Nephron (organoid): ENCODE measurements at regions not wholly inside any gene's neighbourhood (a gene's known extent, or its start where the extent isn't known, plus 50 kb on each side); places are given as distances from the start of the nearest gene placed in this dataset.
A peak's percentile ranks its signal among the peaks of the same experiment; 100 is the strongest.

Source experiments
- H3K27ac Mint-ChIP-seq, 3 experiments: 2 replicates each; pipeline ENCODE4 v1.8.0; 2020; ENCODE audit warnings: mixed read lengths in 3 of 3, mild to moderate bottlenecking in 2 of 3, moderate library complexity in 1 of 3
- H3K27me3 Mint-ChIP-seq: 2 replicates; pipeline ENCODE4 v1.8.0; 2021; ENCODE audit warnings: low read depth, mild to moderate bottlenecking, moderate library complexity, mixed read lengths
- H3K36me3 Mint-ChIP-seq: 2 replicates; pipeline ENCODE4 v1.8.0; 2020; ENCODE audit warnings: low read depth, mixed read lengths
- H3K4me1 Mint-ChIP-seq: 2 replicates; pipeline ENCODE4 v1.8.0; 2020; ENCODE audit warnings: mixed read lengths
- H3K4me3 Mint-ChIP-seq, 3 experiments: 2 replicates each; pipeline ENCODE4 v1.8.0; 2020; ENCODE audit warnings: mild to moderate bottlenecking in 3 of 3, mixed read lengths in 3 of 3, moderate library complexity in 2 of 3
- H3K9me3 Mint-ChIP-seq: 2 replicates; pipeline ENCODE4 v1.8.0; 2020; ENCODE audit warnings: mixed read lengths
- CTCF ChIP-seq, 3 experiments: fragments of 200-600 bp; sonication (generic); IDR thresholded peaks; one replicate each; pipeline ENCODE4 v1.5.0; 2021; ENCODE audit warnings: antibody characterized with exemption in 3 of 3; ENCODE audit not compliant: unreplicated experiment in 3 of 3

DNA sequence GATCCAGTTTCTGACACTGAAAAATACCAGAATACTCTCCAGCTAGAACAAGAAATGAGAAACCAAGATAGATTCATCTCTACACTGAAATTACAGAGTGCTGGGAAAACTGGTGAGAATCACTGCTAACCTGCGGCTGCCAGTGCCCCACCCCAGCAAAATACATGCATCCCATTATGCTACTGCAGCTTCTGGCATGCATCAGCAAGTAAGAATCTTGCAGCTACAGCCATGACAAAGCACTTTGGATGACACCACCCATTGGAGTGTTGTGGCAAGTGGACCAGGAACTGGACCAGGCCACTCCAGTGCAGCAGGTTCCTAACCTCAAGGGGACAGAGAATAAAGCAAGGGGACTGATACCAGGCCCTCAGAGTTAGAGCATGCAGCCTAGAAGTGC, 378.8 kb upstream of the ETAA1 start:
- peaks cover 4% of the 10 kb centered on the region for H3K27me3 Mint-ChIP-seq
- H3K36me3 Mint-ChIP-seq = no peaks in the 10 kb centered on the region
- H3K4me1 Mint-ChIP-seq = no peaks in the 10 kb centered on the region
- no peak overlapping the region for H3K27ac Mint-ChIP-seq
- no peak for TF ChIP-seq CTCF (IDR thresholded peaks at IDR 0.05; ENCODE audit: unreplicated experiment in 3 of 3)
- H3K9me3 Mint-ChIP-seq = peaks cover 25% of the 10 kb centered on the region
- H3K4me3 Mint-ChIP-seq = no peak overlapping the region

- Mint-ChIP-seq H3K27me3 (no peaks in the 10 kb centered on the region), H3K27ac (no peak overlapping the region), H3K9me3 (no peaks in the 10 kb centered on the region), H3K4me1 (peaks cover under 1% of the 10 kb centered on the region), H3K4me3 (no peak overlapping the region), H3K36me3 (no peaks in the 10 kb centered on the region)
- no peak for TF ChIP-seq CTCF (IDR thresholded peaks at IDR 0.05; ENCODE audit: unreplicated experiment in 3 of 3)
Observed at GRCh38 chr2:67032076-67032475, 365.1 kb upstream of the ETAA1 start.

DNA sequence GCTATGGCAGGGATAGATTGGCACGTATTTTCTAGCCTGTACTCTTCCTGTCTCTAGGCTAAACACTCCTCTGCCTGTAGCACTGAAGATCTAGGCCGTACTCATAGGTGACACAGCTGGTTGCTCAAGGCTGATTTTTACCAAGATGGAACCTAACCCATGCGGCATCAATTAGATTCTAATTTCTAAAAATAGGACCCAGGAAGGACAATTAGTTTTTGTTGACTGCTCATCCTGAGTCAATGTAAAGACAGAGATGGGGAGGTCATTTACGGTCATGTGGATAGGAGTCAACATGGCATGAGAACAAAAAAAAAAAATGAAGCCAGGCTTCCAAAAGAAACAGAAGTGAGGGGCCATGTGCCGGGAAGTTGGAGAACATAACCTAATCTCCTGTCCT, 360.7 kb upstream of the ETAA1 start:
- Mint-ChIP-seq H3K36me3 (no peaks in the 10 kb centered on the region), H3K4me3 (no peak overlapping the region), H3K27ac (no peak overlapping the region), H3K27me3 (peaks cover 7% of the 10 kb centered on the region), H3K9me3 (no peaks in the 10 kb centered on the region), H3K4me1 (peaks cover 10% of the 10 kb centered on the region)
- no peak for TF ChIP-seq CTCF (IDR thresholded peaks at IDR 0.05; ENCODE audit: unreplicated experiment in 3 of 3)

DNA sequence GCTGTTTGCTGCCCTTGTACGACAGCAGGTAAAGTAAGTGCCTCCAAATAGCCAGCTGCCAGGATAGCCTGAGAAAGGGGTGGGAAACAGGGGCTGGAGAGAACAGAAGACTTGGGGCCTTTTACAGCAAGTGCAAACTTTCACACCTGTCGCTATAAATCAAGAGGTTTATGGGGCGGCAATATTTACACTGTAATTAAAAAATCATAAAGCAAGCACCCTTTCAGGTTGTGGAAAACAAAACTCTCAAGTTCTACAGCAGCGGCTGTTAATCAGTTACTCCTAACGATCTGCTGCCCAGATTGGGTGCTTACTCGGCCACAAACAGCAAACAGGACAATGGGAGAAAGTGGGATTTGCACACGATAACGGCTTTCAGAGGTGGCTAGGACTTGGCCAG, 359.5 kb upstream of the ETAA1 start:
- Mint-ChIP-seq H3K27ac (no peak overlapping the region), H3K4me3 (no peak overlapping the region), H3K9me3 (no peaks in the 10 kb centered on the region), H3K36me3 (no peaks in the 10 kb centered on the region), H3K27me3 (peaks cover 7% of the 10 kb centered on the region), H3K4me1 (peaks cover 10% of the 10 kb centered on the region)
- TF ChIP-seq CTCF (IDR thresholded peaks at IDR 0.05; ENCODE audit: unreplicated experiment in 3 of 3) = no peak

DNA sequence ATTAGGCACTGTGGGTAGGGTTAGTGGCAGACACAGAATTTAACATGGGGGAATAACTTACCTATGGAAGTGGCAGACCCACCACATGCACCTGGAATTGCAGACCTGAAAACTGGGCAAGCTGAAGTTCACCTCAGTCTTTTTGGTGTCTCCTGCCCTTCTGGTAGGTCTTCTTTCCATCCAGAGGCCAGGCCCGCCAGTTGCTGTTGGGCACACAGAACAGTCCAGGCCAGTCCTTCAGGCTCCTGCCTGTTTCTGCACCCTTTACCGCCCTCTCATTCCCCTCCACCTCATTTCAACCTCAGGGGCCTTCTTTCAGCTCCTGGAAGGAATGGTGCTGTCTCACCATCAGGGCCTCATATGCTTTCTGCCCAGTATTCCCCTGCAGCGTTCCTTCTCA, 358.9 kb upstream of the ETAA1 start:
- Mint-ChIP-seq H3K9me3 (no peaks in the 10 kb centered on the region), H3K4me1 (peaks cover 10% of the 10 kb centered on the region), H3K27me3 (peaks cover 8% of the 10 kb centered on the region), H3K4me3 (no peak overlapping the region), H3K36me3 (no peaks in the 10 kb centered on the region), H3K27ac (no peak overlapping the region)
- TF ChIP-seq CTCF (IDR thresholded peaks at IDR 0.05; ENCODE audit: unreplicated experiment in 3 of 3) = no peak

- no peak overlapping the region for H3K4me3 Mint-ChIP-seq
- H3K27me3 Mint-ChIP-seq = peaks cover 10% of the 10 kb centered on the region
- H3K9me3 Mint-ChIP-seq = no peaks in the 10 kb centered on the region
- no peak for TF ChIP-seq CTCF (IDR thresholded peaks at IDR 0.05; ENCODE audit: unreplicated experiment in 3 of 3)
- no peaks in the 10 kb centered on the region for H3K36me3 Mint-ChIP-seq
- peaks cover 10% of the 10 kb centered on the region for H3K4me1 Mint-ChIP-seq
- H3K27ac Mint-ChIP-seq = peak overlapping the region in 1 of 3 experiments; percentile 5
Observed at GRCh38 chr2:67039058-67039457, 358.1 kb upstream of the ETAA1 start.
